Activated gamma-delta T cell treated with Interleukin-2 at 50 U/mL for 16 hours (primary cell): ENCODE measurements at regions not wholly inside any gene's neighbourhood (a gene's known extent, or its start where the extent isn't known, plus 50 kb on each side); places are given as distances from the start of the nearest gene placed in this dataset.
"Not testable (repeated sequence)": the region's sequence is repeated elsewhere in the genome, so short reads cannot be mapped to it uniquely, and the experiment has no call there.

Experiments
- DNase-seq: peaks from one replicate; pipeline ENCODE4 v3.0.0-alpha.2; 2020

DNA sequence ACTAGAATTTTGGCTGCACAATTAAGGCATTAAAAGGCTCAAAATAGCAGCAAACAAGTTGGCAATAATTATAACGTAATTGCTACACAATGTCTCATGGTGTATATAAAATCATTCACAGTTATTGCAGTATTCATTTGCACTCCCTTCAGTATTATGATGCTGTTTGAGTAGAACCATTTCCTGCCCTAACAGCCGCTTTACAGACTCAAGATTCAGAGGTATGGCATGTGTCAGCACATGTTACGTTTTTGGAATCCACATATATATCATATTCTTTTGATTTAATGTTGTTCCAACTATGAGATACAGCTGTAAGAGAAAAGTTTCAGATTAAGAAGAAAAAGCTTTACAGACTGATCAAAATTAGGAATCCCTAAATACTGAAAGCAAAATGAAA, 56.3 kb upstream of the NCKAP5 start:
- no peak for DNase-seq

DNA sequence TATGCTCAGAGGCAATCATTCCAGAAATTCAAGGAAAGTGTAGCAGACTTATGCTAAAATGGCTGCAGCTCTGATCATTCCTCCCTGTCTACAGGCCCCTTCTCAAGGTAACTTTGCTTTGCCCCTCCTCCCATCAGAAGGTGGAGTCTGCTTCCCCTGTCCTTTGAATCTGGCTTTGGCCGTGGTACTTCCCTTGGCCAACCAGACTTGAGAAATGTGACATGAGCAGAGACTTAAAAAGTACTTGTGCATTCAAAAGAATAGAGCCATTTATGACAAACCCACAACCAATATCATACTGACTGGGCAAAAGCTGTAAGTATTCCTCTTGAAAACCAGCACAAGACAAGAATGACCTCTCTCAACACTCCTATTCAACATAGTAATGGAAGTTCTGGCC, 59.5 kb upstream of the NCKAP5 start:
- no peak for DNase-seq

DNA sequence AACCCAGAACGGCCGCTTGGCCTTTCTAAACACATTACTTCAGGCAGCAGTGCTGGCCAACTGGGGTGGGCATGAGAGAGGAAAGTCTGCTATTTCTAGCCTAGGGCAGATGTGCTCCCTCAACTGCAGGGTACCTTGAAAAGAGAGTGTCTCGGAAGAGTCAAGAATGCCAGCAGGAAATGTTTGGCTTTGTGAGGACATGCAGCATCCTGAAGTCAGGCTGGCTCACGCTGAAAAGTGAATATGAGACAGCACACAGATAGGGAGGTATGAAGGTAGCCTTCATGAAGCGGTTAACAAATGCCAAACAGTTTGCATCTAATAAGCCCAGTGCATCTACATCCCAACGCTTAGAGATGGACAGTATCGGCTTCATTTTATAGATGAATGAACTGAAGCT, 65.0 kb upstream of the NCKAP5 start:
- DNase-seq: no peak

DNA sequence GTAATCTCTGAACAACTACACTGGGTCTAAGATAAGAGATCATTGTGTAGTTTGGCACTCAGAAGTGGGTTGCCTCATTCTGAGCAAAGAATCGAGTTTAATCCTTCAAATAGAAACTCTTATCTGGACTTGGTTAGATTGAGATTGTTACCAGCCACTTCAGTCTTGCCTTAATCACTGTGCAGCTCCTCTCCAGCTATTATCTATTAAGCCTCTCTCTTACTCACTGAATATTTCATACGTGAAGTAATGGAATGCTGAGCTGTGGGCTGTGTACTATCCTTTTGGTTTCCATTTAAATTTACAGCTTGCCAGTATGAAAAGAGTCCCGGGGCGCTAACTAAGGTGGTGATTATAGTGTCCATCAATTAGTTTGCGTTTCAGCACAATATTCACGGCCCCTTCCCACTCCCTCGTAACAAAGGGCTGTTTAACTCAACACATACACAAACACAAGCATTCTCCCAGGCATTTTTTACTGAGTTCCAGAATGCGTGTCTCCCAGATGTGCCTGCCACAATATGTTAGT, 65.7 kb upstream of the NCKAP5 start:
- no peak for DNase-seq

DNA sequence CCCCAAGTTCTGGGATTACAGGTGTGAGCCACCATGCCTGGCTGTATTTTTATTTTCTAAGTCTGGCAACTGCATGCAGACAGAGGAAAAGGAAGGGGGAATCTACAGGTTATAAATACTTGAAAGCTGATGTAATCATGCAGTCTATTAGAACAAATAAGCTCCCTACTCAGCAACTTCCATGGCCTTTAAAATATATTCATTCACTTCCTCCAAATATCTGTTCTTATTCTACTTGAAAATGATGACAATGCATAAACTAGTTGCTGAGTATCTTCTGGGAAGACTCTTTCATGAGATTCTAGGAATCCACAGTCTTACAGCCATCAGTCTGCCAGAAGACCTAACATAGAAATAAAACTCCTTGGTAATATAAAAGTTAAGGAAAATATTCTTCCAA, 66.9 kb upstream of the NCKAP5 start:
- no peak for DNase-seq

DNA sequence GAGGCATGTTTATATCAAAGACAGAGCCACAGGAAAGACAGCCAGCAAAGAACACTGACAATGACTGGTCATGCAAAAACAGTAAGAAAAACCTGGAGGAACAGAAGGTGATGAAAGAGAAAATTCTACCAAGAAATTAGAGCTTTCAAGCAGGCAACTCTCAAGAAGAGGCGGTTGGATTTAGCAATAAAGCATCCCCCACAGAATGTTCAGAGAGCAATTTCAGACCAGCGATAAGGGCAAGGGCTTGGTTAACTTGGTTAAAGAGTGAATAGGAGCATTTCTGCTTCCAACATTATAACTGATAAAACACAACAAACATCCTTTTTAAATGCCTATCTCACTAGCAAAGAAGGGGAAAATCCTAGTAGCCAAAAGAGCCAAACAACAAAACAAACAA, 68.0 kb upstream of the NCKAP5 start:
- no peak for DNase-seq

DNA sequence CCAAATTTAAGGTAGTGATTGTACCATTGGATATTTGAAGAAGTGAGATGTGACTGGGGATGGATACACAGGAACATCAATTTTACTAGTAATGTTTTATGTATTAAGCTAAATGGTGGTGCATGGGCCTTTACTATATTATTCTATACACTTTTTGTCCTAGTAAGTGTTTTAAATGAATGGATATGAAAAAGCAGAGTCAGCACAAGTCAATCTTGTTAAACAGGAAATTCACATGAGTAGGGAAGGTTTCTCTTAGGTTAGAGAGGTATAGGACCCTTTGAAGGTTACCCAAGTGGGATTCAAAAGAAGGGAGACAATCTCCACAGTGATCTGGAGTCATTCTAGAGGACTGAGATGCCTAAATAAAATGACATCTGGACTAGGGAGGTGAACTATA, 71.8 kb upstream of the NCKAP5 start:
- no peak for DNase-seq

DNA sequence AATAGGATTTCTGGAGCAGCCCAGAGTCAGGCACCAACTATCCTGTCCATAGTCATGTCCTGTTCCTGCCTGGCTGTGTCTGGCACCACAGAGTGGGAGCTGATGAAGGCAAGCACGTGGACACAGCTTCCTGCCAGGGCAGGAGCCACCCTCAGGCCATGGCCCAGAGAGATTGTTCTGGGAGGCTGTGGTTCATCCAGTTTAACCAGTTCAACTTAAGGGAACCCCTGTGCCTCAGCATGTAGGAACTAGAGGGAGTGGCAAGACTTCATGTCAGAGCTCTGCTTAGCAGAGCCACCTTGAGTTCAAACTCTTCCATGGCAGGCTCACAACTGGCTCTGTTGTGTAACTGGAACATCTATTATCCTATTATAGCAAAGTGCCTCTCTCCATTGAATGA, 73.2 kb upstream of the NCKAP5 start:
- DNase-seq: no peak

DNA sequence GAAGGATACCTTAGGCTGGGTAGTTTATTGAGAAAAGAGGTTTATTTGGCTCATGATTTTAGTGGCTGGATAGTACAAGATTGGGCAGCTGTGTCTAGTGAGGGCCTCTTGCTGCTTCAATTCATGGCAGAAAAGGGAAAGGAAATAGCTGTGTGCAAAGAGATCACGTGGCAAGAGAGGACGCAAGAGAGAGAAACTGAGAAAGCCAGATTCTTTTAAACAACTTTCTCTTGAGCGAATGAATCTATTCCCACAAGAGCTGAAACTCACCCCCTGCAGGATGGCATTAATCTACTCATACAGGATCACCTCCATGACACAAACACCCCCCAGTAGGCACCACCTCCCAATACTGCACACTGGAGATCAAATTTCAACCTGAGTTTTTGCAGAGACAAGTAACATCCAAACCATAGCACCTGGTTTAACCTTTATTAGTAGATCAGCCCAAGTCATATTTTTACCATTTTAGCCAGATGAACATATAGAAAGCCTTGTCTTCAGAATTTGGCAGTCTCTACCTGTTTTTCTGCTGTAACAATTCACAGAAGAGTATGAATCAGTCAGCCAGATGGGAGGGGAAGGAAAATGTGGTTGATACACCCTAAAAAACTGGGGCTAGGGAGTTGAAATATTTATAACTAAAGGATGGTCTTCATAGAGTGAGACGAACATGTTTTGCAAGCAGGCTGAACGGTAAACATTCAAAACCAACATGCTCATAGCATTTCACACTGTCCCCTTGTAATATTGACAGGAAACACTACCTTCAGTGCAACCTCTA, 73.9 kb upstream of the NCKAP5 start:
- no peak for DNase-seq

DNA sequence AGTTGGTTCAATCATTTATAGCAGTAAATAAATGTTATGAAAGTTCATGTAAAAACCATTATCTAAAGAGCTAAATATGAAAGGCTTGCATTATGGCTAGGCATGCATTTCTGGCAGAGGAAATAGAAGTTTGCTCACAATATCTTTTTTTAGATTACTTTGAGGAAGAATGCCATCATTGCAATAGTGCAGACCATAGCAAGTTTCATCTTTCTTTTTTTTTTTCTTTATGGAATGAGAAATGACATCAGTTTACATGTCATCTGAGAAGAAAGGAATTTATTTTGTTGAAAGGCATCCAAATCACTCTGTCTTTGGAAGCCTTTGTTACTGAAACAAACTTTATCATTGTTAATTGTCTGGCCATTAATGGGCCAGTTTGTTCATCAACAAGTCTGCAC, 74.5 kb upstream of the NCKAP5 start:
- no peak for DNase-seq

DNA sequence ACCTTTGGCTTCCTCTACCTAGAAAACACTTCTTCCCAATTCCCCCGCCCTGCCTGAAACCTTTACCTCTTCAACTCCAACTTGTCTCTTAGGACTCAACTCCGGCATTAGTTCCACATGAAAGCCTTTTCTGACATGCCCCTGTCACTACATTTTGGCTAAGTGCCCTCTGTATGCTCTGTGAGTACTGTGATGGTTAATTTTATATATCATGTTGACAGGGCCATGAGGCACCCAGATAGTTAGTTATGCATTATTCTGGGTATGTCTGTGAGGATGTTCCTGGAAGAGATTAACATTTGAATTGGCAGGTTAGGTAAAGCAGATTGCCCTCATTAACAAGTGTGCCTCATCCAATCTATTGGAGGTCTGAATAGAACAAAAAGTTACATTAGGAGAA, 75.6 kb upstream of the NCKAP5 start:
- DNase-seq: no peak

DNA sequence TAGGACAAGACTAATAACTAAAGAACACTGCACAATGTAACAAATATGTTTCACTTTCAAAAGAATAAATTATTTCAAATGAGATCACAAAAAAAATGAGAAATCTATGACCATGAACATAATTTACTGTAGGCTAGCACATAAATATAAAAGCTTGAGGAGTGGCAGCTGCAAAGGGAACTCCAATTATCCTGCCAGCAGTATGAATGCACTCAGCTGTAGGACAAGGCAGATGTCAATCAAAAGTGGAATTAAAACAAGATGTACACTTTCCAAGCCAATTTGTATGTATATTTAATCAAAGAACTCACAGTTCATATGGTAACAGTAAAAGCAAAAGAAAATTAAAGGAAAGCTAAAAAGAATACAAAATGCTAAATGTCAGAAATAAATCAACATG, 76.6 kb upstream of the NCKAP5 start:
- DNase-seq: no peak

DNA sequence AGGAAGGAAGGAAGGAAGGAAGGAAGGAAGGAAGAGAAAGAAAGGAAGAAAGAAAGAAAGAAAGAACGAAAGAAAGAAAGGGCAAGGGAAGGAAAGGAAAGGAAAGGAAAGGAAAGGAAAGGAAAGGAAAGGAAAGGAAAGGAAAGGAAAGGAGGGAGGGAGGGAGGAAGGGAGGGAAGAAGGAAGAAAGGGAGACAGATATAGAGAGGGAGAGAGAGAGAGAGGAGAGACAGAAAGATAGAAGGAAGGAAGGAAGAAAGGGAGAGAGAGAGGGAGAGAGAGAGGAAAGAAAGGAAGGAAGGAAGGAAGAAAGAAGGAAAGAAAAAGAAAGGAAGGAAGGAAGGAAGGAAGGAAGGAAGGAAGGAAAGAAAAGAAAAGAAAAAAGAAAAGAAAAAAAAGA, 79.1 kb upstream of the NCKAP5 start:
- not testable (repeated sequence) for DNase-seq

DNA sequence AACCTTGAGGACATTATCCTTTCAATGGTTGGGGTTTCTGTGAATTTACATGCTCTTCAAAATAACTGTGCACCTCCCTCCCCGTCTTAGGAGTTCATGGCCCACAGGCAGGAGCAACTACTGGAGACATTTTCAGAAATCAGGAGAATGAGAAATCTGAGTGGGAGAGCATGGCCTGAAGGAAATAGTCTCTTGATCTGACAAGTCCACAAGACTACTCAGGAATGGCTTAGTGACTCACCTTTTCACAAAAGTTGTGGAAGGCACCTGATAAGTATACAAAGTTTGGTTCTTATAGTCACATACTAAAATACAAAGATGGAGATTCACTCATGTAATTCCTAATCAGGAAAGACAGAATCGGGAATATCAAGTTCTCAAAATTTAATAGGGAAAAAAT, 83.6 kb upstream of the NCKAP5 start:
- no peak for DNase-seq

DNA sequence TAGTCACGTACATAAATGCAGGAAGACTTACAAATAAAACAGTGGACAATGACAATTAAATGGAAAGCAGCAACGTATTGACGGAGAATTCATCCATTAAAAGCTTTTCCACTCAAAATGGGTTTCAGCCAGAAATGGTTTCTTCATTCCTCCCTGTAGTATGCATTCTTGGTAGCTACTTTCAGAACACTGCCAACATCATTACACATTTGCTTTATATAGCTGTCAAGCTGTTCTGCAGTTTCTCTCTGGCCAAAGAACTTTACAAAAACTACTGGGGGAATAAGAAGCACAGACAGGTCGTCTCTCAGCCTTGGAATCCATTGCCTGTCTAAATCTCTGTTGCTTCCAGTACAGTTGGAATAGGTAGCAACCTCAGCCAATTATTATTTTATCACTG, 84.1 kb upstream of the NCKAP5 start:
- no peak for DNase-seq

DNA sequence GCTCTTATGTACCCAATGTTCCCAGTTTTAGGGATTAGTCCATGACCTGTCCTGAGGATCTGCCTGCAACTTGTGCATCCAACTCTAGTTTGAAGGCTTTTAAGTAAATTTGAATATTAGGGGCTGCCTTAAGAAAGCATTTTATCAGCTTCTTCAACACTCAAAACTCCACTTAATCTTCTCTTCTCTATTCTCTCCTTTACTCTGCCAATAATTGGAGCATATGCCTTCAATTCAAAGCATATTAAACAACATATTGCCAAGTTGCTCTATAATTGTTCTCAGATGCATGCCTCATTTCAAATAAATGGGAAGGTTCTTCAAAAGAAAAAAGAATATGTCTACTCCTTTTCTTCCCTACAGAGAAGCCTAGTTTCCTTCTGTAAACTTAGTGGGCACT, 84.8 kb upstream of the NCKAP5 start:
- no peak for DNase-seq

DNA sequence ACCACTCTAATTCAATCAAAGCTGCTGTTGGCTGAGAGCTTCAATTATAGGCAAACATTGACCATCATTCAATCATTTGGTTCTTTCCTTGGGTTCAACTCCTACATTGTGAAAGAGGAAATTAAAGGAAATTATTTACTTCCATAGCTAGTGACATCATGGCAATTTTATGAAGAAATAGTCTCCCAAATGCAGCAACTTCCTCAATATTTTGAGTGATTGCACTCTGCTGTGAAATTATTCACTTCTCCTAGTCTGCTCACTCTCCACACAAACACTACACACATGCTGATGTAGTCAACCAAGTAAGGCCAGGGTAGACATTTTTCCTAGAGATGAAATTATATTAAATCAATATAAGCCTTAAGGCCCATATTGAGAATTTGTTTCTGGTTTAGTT, 86.7 kb upstream of the NCKAP5 start:
- DNase-seq: no peak

DNA sequence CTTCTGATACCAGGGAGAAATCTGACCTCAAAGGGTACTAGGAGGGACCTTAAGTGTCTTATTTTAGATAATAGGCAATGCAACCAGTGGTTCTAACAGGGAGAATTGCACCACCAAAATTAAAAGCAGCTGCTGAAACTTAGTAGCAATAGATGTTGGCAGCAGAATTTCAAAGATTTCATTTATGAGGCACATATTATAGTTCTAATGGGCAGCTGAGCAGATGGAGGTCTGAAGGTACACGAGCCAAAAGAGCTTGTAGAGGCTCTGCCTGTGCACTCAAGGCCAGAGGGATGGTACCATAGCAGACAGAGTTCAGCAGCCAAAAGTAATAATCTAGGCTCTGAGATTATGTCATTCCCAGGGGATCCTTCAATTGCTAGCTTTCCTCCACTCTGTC, 87.3 kb upstream of the NCKAP5 start:
- DNase-seq: no peak

DNA sequence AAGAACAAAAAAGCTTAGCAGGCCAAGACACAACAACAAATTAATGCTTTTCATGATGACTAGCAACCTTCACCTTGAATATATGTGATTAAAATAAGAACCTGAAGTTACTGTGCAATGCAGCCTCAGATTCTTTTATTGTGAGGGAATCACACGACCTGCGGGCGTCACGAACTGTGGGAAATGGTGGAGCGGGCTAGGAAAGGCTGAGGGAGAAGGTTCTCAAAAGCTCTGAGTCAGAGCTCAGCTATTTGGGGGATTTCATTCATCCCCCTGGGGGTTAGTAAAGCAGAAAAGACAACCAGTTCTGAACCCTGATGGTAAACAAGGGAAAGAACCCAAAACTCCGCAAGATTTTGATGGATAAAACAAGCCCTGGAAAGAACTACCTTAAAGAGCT, 89.3 kb upstream of the NCKAP5 start:
- no peak for DNase-seq

DNA sequence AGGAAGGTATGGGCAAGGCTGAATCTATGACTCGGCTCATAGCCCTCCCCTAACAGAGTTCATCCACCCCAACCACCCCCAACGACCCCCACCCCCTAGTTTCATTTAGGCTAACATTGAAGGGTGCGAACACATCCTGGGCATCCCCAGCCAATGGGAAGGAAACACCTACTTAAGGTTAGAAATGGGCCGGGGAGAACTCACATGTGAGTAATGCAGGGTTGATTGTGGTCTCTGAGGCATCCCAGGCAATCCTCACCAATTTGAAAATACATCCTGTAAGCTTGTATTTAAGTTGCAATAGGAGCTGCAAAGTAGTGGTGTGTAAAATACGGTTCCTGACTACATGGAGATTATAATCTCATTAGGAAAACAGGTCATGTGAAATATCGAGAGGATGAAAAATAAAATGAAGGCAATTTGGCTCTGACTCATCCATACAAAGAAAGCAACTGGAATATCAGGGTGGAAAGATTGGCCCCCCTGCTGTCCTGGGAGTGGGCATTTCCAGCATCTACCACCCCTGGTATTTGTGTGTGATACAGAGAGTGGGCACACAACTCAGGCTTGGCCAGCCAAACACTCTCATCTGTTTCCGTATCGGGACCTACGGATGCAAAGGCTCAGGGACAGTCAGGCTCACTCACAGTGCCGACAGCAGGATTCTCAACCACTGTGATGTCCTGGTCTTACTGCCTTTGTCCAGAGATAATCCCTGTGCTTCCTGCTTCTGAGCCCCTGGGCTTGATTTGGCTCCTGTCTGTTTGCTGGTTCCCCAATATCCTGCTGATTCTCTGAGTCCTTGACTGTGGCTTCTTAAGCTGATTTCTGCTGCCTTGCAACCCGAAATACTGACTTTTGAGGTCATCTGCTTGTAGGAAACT, 90.0 kb upstream of the NCKAP5 start:
- no peak for DNase-seq

DNA sequence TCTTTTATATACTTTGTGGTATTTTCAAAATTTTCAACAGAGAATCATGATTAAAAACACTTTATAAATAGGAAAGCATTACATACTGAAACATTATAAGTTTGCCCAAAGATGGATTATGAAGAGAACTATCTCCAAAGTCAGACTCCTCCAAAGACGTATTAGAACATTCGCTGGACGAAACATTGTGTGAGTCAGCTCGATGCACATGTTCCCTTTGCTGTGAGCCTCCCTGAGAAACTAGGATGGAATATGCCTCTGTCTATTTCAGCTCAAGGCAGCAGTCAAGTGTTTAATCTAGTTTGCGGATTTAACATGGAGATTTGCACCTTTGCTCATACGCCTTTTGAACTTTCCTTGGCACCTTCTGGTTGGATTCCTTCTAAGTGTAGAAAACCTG, 92.2 kb upstream of the NCKAP5 start:
- no peak for DNase-seq

DNA sequence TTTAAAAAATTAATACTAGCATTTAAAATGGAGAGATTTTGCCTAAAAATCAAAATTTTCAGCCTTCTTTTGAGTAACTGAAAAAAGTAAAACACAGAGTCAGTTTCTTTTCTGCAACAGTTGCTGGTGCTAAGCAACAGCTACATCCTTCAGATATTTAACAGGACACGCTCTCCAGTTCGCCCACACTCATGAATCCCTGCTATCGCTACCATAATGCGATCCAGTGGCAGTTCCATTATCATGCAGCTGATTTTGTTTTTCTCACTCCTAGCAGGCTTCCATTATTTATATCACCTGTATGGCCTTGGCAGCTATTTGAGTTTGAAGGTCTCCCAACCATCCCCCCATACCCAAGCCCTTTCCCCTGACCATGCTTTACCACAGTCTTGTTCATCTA, 93.1 kb upstream of the NCKAP5 start:
- DNase-seq: no peak

DNA sequence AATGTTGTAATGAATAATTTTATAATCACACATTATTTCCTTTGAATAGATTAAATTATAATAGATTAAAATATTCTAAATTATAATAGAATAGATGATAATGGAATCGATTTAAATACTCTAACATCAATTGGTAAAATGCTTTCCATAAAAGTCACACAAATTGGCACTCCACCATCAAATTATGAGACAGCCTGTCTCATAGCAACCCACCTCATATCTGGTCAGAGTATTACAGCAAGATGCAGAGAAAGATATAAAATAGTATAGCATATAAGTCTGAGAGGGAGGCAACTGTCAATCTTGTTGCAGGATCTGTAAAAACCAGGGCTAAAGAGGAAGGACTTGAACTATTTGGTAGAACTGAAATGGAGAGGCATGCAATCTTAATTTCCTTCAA, 98.4 kb upstream of the NCKAP5 start:
- DNase-seq: no peak

DNA sequence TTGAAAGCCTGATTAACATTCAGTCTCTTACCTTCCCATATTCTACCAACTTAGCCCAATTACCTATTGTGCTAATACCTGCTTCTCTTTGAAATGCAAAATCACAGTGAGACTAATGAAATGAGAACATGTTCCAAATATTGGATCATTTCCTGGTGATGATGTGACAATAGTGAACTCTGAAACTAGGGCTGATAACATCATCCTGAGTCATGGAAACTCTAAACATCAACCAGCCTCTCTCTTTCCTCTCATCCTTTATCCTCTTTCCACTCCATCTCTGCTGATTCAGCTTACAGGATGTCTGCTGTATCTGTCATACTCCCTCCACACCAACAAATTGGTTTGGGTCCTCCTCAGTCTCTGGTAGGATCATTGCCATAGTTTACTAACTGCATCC, 98.8 kb upstream of the NCKAP5 start:
- DNase-seq: no peak
